ENCODE measurements at regions not wholly inside any gene's neighbourhood (a gene's known extent, or its start where the extent isn't known, plus 50 kb on each side); places are given as distances from the start of the nearest gene placed in this dataset.

DNA sequence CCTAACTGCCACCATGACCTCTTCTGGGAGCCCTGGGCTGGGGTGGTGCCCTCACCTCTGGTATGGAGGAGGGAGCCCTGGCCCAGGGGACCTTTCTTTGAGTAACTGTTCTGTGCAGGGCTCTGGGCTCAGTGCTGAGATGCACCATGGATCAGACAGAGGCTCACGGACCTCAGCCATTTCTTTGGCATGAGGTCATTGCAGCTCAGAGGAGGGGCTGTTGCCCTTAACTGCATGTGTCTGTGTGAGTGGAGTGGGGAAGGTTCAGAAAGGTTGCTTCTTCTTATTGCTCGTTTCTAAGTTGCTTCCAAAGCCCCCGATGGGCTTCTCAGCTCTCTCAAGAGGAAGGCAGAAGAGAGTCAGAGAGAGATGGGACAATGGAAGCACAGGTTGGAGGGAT lies 233.9 kb downstream of the RPS24 start:
- ATAC-seq (ENCODE audit: insufficient number of reproducible peaks, low FRiP score, low read depth) = no peak
- no peaks in the 10 kb centered on the region for H3K36me3 ChIP-seq
- H3K4me1 ChIP-seq (ENCODE audit: control insufficient read depth in 1 of 2, low read depth in 2 of 2) = no peaks in the 10 kb centered on the region
- no peak overlapping the region for H3K4me3 ChIP-seq
- no peaks in the 10 kb centered on the region for H3K27me3 ChIP-seq (replicated peaks; ENCODE audit: insufficient read depth)
- no peak overlapping the region for H3K27ac ChIP-seq
- TF ChIP-seq, protein P1, sequence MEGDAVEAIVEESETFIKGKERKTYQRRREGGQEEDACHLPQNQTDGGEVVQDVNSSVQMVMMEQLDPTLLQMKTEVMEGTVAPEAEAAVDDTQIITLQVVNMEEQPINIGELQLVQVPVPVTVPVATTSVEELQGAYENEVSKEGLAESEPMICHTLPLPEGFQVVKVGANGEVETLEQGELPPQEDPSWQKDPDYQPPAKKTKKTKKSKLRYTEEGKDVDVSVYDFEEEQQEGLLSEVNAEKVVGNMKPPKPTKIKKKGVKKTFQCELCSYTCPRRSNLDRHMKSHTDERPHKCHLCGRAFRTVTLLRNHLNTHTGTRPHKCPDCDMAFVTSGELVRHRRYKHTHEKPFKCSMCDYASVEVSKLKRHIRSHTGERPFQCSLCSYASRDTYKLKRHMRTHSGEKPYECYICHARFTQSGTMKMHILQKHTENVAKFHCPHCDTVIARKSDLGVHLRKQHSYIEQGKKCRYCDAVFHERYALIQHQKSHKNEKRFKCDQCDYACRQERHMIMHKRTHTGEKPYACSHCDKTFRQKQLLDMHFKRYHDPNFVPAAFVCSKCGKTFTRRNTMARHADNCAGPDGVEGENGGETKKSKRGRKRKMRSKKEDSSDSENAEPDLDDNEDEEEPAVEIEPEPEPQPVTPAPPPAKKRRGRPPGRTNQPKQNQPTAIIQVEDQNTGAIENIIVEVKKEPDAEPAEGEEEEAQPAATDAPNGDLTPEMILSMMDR (IDR thresholded peaks at IDR 0.05) = no peak
- no peak for DNase-seq (ENCODE audit: low spot score)
- no peaks in the 10 kb centered on the region for H3K9me3 ChIP-seq

DNA sequence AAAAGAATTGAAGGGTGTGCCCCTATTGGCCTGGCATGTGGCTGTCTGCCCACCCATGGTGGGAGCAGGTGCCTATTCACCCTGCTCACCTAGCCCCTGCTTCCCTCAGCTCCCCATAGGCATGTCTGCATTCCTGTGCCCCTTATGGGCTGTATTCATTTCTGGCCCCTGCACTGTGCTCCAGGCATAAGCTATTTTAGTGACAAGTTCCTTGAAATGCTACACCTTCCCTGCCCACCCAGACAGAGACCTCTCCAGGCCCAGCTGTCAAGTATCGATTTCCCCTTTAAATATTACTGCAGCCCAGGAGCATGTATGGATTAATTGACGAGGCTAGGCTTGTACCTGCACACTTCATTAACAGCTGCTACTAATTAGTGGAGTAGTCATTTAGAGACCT lies 235.4 kb downstream of the RPS24 start:
- ATAC-seq (ENCODE audit: insufficient number of reproducible peaks, low FRiP score, low read depth) (no peak), DNase-seq (ENCODE audit: low spot score) (no peak)
- no peaks in the 10 kb centered on the region for H3K4me1 ChIP-seq (ENCODE audit: control insufficient read depth in 1 of 2, low read depth in 2 of 2)
- no peak overlapping the region for H3K4me3 ChIP-seq
- H3K27ac ChIP-seq = no peak overlapping the region
- TF ChIP-seq, protein P1 (IDR thresholded peaks at IDR 0.05) = no peak
- no peaks in the 10 kb centered on the region for H3K36me3 ChIP-seq
- H3K27me3 ChIP-seq (replicated peaks; ENCODE audit: insufficient read depth) = no peaks in the 10 kb centered on the region
- no peaks in the 10 kb centered on the region for H3K9me3 ChIP-seq

DNA sequence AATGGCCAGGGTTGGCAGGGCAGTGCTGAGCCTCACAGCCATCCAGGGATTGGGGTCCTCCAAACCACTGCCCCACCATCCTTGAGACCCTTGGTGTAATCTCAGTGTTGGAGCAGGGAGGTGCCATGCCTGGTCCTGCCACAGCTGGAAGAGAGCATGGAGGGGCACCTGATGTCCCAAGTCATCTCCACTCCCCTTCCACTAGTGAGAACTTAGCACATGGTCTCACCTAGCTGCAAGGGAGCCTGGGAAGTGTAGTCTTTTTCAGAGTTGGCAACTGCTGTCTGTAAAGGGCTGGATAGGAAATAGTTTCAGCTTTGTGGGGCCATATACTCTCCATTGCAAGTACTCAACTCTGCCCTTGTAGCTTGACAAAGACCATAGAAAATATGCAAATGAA lies 238.7 kb downstream of the RPS24 start:
- Histone ChIP-seq H3K9me3 (no peaks in the 10 kb centered on the region), H3K27ac (no peak overlapping the region), H3K36me3 (no peaks in the 10 kb centered on the region), H3K4me3 (no peak overlapping the region), H3K27me3 (replicated peaks; ENCODE audit: insufficient read depth) (no peaks in the 10 kb centered on the region), H3K4me1 (ENCODE audit: control insufficient read depth in 1 of 2, low read depth in 2 of 2) (peaks cover under 1 to 1% of the 10 kb centered on the region in 2 donors)
- DNase-seq (ENCODE audit: low spot score) (no peak), ATAC-seq (ENCODE audit: insufficient number of reproducible peaks, low FRiP score, low read depth) (no peak)
- TF ChIP-seq, protein P1 (IDR thresholded peaks at IDR 0.05) = no peak

GRCh38 chr10:78274491-78274890 lies 240.8 kb downstream of the RPS24 start:
- no peak for ATAC-seq (ENCODE audit: insufficient number of reproducible peaks, low FRiP score, low read depth)
- H3K27ac ChIP-seq = no peak overlapping the region
- H3K36me3 ChIP-seq = no peaks in the 10 kb centered on the region
- H3K27me3 ChIP-seq (replicated peaks; ENCODE audit: insufficient read depth) = no peaks in the 10 kb centered on the region
- H3K9me3 ChIP-seq = no peaks in the 10 kb centered on the region
- H3K4me3 ChIP-seq = no peak overlapping the region
- H3K4me1 ChIP-seq (ENCODE audit: control insufficient read depth in 1 of 2, low read depth in 2 of 2) = peaks cover 4 to 15% of the 10 kb centered on the region in 2 donors
- TF ChIP-seq, protein P1 (IDR thresholded peaks at IDR 0.05) = no peak
- DNase-seq (ENCODE audit: low spot score) = no peak

DNA sequence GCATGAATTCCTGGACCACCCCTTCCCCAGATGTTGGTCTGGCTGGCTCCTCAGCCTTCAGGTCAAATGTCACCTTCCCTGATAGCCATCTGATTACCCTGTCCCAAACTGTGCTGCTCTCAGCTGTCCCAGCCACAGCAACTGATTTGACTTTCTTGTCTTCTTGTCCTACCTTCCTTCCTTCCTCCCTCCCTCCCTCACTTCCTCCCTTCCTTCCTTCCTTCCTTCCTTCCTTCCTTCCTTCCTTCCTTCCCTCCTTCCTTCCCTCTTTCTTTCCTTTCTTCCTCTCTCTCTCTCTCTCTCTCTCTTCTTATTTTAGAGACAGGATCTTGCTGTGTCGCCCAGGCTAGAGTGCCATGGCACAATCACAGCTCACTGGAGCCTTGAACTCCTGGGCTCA lies 242.5 kb downstream of the RPS24 start:
- ATAC-seq (ENCODE audit: insufficient number of reproducible peaks, low FRiP score, low read depth) (no peak), DNase-seq (ENCODE audit: low spot score) (no peak)

More for the DNA sequence above, 242.5 kb downstream of the RPS24 start:
- Histone ChIP-seq H3K36me3 (no peaks in the 10 kb centered on the region), H3K4me3 (no peak overlapping the region), H3K27ac (no peak overlapping the region), H3K27me3 (replicated peaks; ENCODE audit: insufficient read depth) (no peaks in the 10 kb centered on the region), H3K9me3 (no peaks in the 10 kb centered on the region), H3K4me1 (ENCODE audit: control insufficient read depth in 1 of 2, low read depth in 2 of 2) (peaks cover 4 to 15% of the 10 kb centered on the region in 2 donors)
- TF ChIP-seq, protein P1 (IDR thresholded peaks at IDR 0.05) = no peak

All from thoracic aorta (tissue), 2 donors.